ENCODE measurements at regions not wholly inside any gene's neighbourhood (a gene's known extent, or its start where the extent isn't known, plus 50 kb on each side); places are given as distances from the start of the nearest gene placed in this dataset.
"Not testable (repeated sequence)": the region's sequence is repeated elsewhere in the genome, so short reads cannot be mapped to it uniquely, and the experiment has no call there.

GRCh38 chrX:55142206-55142918, 53.5 kb downstream of the PAGE2 start:
- DNase-seq (ENCODE audit: low read depth in 2 of 3, low spot score in 2 of 3): no peak

GRCh38 chrX:55142919-55143310, 54.1 kb downstream of the PAGE2 start:
- DNase-seq (ENCODE audit: low read depth in 2 of 3, low spot score in 2 of 3): no peak

GRCh38 chrX:55143621-55144020, 54.8 kb downstream of the PAGE2 start:
- DNase-seq (ENCODE audit: low read depth in 2 of 3, low spot score in 2 of 3): no peak

- no peak for DNase-seq (ENCODE audit: low read depth in 2 of 3, low spot score in 2 of 3)
Observed at GRCh38 chrX:55144697-55145096, 55.9 kb downstream of the PAGE2 start.

GRCh38 chrX:55149242-55149641, 60.4 kb downstream of the PAGE2 start:
- no peak for DNase-seq (ENCODE audit: low read depth in 2 of 3, low spot score in 2 of 3)

GRCh38 chrX:55151199-55151598, 62.4 kb downstream of the PAGE2 start:
- DNase-seq (ENCODE audit: low read depth in 2 of 3, low spot score in 2 of 3): no peak

GRCh38 chrX:55159551-55159950, 60.6 kb upstream of the PAGE5 start:
- DNase-seq (ENCODE audit: low read depth in 2 of 3, low spot score in 2 of 3): no peak

- peak; percentile 77 to 91 (median 84) for DNase-seq (ENCODE audit: low read depth in 2 of 3, low spot score in 2 of 3)
Observed at GRCh38 chrX:55160685-55161552, 59.2 kb upstream of the PAGE5 start.

- peak in 1 of 3 donors; percentile 0 for DNase-seq (ENCODE audit: low read depth in 2 of 3, low spot score in 2 of 3)
Observed at GRCh38 chrX:55161581-55161980, 58.6 kb upstream of the PAGE5 start.

GRCh38 chrX:55163171-55163570, 57.0 kb upstream of the PAGE5 start:
- no peak for DNase-seq (ENCODE audit: low read depth in 2 of 3, low spot score in 2 of 3)

GRCh38 chrX:55165026-55165425, 55.1 kb upstream of the PAGE5 start:
- DNase-seq (ENCODE audit: low read depth in 2 of 3, low spot score in 2 of 3): not testable (repeated sequence)

- no peak for DNase-seq (ENCODE audit: low read depth in 2 of 3, low spot score in 2 of 3)
Observed at GRCh38 chrX:55167124-55167803, 52.9 kb upstream of the PAGE5 start.

- DNase-seq (ENCODE audit: low read depth in 2 of 3, low spot score in 2 of 3): no peak
Observed at GRCh38 chrX:55167901-55168300, 52.2 kb upstream of the PAGE5 start.

- no peak for DNase-seq (ENCODE audit: low read depth in 2 of 3, low spot score in 2 of 3)
Observed at GRCh38 chrX:55169782-55170181, 50.4 kb upstream of the PAGE5 start.
